T-cell (primary cell): ENCODE measurements at regions not wholly inside any gene's neighbourhood (a gene's known extent, or its start where the extent isn't known, plus 50 kb on each side); places are given as distances from the start of the nearest gene placed in this dataset.
"Not testable (repeated sequence)": the region's sequence is repeated elsewhere in the genome, so short reads cannot be mapped to it uniquely, and the experiment has no call there.

Experiments used
- ATAC-seq, 4 experiments: fragments of 200-7000 bp in 3 of 4; fragments of 150-1000 bp in 1 of 4; cut with Tn5 transposase; replicated peaks in 1 of 4; 1 replicate in 3 of 4; 2 replicates in 1 of 4; pipeline ENCODE4 v1.10.0; 2021; ENCODE audit warnings: moderate library complexity in 3 of 4, mild to moderate bottlenecking in 2 of 4, moderate number of reproducible peaks in 1 of 4
- CTCF ChIA-PET, 2 donors: fragments of 300-600 bp; sonication (Branson Sonifier 250); formaldehyde crosslinking; loops; one replicate each; lab custom pipeline; 2022; ENCODE audit warnings: antibody characterized with exemption in 2 of 2; lab: Charles Lee
- POLR2A ChIA-PET, 2 donors: fragments of 300-600 bp; sonication (Branson Sonifier 250); formaldehyde crosslinking; loops; one replicate each; lab custom pipeline; 2022; ENCODE audit warnings: antibody characterized with exemption in 2 of 2; lab: Charles Lee
- DNase-seq, 35 experiments: peaks; one replicate each; pipeline versions ENCODE4 v3.0.0 to v3.0.0-alpha.2; 2013 to 2023
- H3K27ac ChIP-seq: one replicate; pipeline ENCODE4 v1.5.1; 2013; ENCODE audit warnings: low read length
- H3K27me3 ChIP-seq, 2 experiments: replicated peaks in 1 of 2; 1 replicate in 1 of 2; 2 replicates in 1 of 2; pipeline versions ENCODE4 v1.6.1 to v1.7.0; 2013; ENCODE audit warnings: low read length in 1 of 2, mixed read lengths in 1 of 2; ENCODE audit not compliant: control insufficient read depth in 2 of 2, insufficient read depth in 2 of 2; ENCODE audit errors: extremely low read depth in 1 of 2
- H3K36me3 ChIP-seq, 2 donors: 1 replicate in 1 of 2; 2 replicates in 1 of 2; pipeline versions ENCODE4 v1.6.1 to v1.7.0; 2013; ENCODE audit warnings: low read length in 1 of 2; ENCODE audit not compliant: control insufficient read depth in 2 of 2, insufficient read depth in 1 of 2; ENCODE audit errors: extremely low read depth in 1 of 2
- H3K4me1 ChIP-seq, 2 experiments: 1 replicate in 1 of 2; 2 replicates in 1 of 2; pipeline versions ENCODE4 v1.6.1 to v1.7.0; 2013; ENCODE audit warnings: low read length in 2 of 2, mixed read lengths in 1 of 2; ENCODE audit not compliant: insufficient read depth in 2 of 2, control insufficient read depth in 1 of 2; ENCODE audit errors: extremely low read depth in 1 of 2
- H3K4me3 ChIP-seq, 2 donors: 1 replicate in 1 of 2; 2 replicates in 1 of 2; pipeline versions ENCODE4 v1.5.1 to v1.7.0; 2013; ENCODE audit warnings: mild to moderate bottlenecking in 2 of 2, low read length in 1 of 2, moderate library complexity in 1 of 2; ENCODE audit not compliant: control insufficient read depth in 1 of 2; ENCODE audit errors: extremely low read depth in 1 of 2
- H3K9me3 ChIP-seq: 2 replicates; pipeline ENCODE4 v1.7.0; 2013
- H3K27ac Mint-ChIP-seq, 2 donors: one replicate each; pipeline ENCODE4 v1.8.0; 2020 to 2021; ENCODE audit warnings: mild to moderate bottlenecking in 2 of 2, mixed read lengths in 2 of 2
- H3K27me3 Mint-ChIP-seq, 2 donors: one replicate each; pipeline ENCODE4 v1.8.0; 2021 to 2022; ENCODE audit warnings: mixed read lengths in 2 of 2
- H3K36me3 Mint-ChIP-seq: one replicate; pipeline ENCODE4 v1.8.0; 2021; ENCODE audit warnings: mixed read lengths
- H3K4me1 Mint-ChIP-seq, 3 donors: one replicate each; pipeline ENCODE4 v1.8.0; 2020 to 2022; ENCODE audit warnings: mixed read lengths in 3 of 3, mild to moderate bottlenecking in 1 of 3
- H3K4me3 Mint-ChIP-seq, 3 donors: one replicate each; pipeline ENCODE4 v1.8.0; 2020 to 2022; ENCODE audit warnings: mild to moderate bottlenecking in 3 of 3, mixed read lengths in 3 of 3, moderate library complexity in 3 of 3
- H3K9me3 Mint-ChIP-seq, 3 donors: one replicate each; pipeline ENCODE4 v1.8.0; 2020 to 2022; ENCODE audit warnings: mixed read lengths in 3 of 3
- WGBS: methylation state at CpG from one replicate; pipeline ENCODE4 v1.1.5; 2013; ENCODE audit warnings: missing lambda C conversion rate; ENCODE audit not compliant: insufficient coverage; 5-methylcytosine and 5-hydroxymethylcytosine counted together

- H3K27ac ChIP-seq = no peak overlapping the region
- H3K36me3 Mint-ChIP-seq = peaks cover 2% of the 10 kb centered on the region
- POLR2A ChIA-PET = no interaction called here
- DNase-seq (no peak), ATAC-seq (no peak)
- CTCF ChIA-PET = no interaction called here
- H3K4me1 ChIP-seq = no peaks in the 10 kb centered on the region
- H3K4me1 Mint-ChIP-seq = no peaks in the 10 kb centered on the region
- 92% methylated on average over 2 of the region's 4 CpGs for WGBS
- no peak overlapping the region for H3K4me3 Mint-ChIP-seq
- peaks cover 8 to 11% of the 10 kb centered on the region in 2 donors for H3K27me3 Mint-ChIP-seq
- no peaks in the 10 kb centered on the region for H3K27me3 ChIP-seq
- H3K4me3 ChIP-seq = no peak overlapping the region
- no peaks in the 10 kb centered on the region for H3K9me3 ChIP-seq
- H3K36me3 ChIP-seq = no peaks in the 10 kb centered on the region
- no peak overlapping the region for H3K27ac Mint-ChIP-seq
- H3K9me3 Mint-ChIP-seq = peaks cover 7 to 18% (median 8%) of the 10 kb centered on the region in 3 donors
These were observed 338.7 kb downstream of the ABCC12 start for GRCh38 chr16:47817048-47817447.

GRCh38 chr16:47816511-47816910 lies 339.3 kb downstream of the ABCC12 start:
- Mint-ChIP-seq H3K27ac (no peak overlapping the region), H3K4me3 (no peak overlapping the region), H3K4me1 (no peaks in the 10 kb centered on the region), H3K9me3 (peaks cover 8 to 22% (median 10%) of the 10 kb centered on the region in 3 donors), H3K36me3 (peaks cover 2% of the 10 kb centered on the region), H3K27me3 (peaks cover 8 to 11% of the 10 kb centered on the region in 2 donors)
- DNase-seq = no peak
- no peaks in the 10 kb centered on the region for H3K9me3 ChIP-seq
- H3K27me3 ChIP-seq = no peaks in the 10 kb centered on the region
- H3K4me3 ChIP-seq = no peak overlapping the region
- H3K4me1 ChIP-seq = no peaks in the 10 kb centered on the region
- no peak for ATAC-seq
- H3K27ac ChIP-seq = no peak overlapping the region
- CTCF ChIA-PET = no interaction called here
- POLR2A ChIA-PET = interaction anchor here in 1 of 2 donors (0.6 kb wide), 1 partner anchor 87 kb away, joined by 4 read pairs; no protein-coding TSS in a partner anchor
- no peaks in the 10 kb centered on the region for H3K36me3 ChIP-seq

- H3K9me3 ChIP-seq = no peaks in the 10 kb centered on the region
- ChIA-PET POLR2A (no interaction called here), CTCF (no interaction called here)
- DNase-seq (no peak), ATAC-seq (no peak)
- Mint-ChIP-seq H3K27me3 (peaks cover 8 to 11% of the 10 kb centered on the region in 2 donors), H3K27ac (no peak overlapping the region), H3K36me3 (peaks cover 2% of the 10 kb centered on the region), H3K4me3 (no peak overlapping the region), H3K9me3 (peaks cover 8 to 22% (median 13%) of the 10 kb centered on the region in 3 donors), H3K4me1 (no peaks in the 10 kb centered on the region)
- H3K27ac ChIP-seq = no peak overlapping the region
- no peaks in the 10 kb centered on the region for H3K4me1 ChIP-seq
- no peaks in the 10 kb centered on the region for H3K27me3 ChIP-seq
- no peak overlapping the region for H3K4me3 ChIP-seq
- H3K36me3 ChIP-seq = no peaks in the 10 kb centered on the region
These were observed 340.1 kb downstream of the ABCC12 start for GRCh38 chr16:47815655-47816054.

- H3K36me3 Mint-ChIP-seq, ATAC-seq, H3K4me1 ChIP-seq, H3K9me3 ChIP-seq, H3K4me1 Mint-ChIP-seq, POLR2A ChIA-PET, H3K27ac ChIP-seq, H3K27ac Mint-ChIP-seq, H3K27me3 ChIP-seq, DNase-seq, H3K36me3 ChIP-seq, H3K27me3 Mint-ChIP-seq, CTCF ChIA-PET, H3K4me3 ChIP-seq, H3K4me3 Mint-ChIP-seq: not testable (repeated sequence)
- 100% methylated on average over 1 of the region's 3 CpGs for WGBS
- peaks cover 8 to 25% (median 14%) of the 10 kb centered on the region in 3 donors for H3K9me3 Mint-ChIP-seq
These were observed 344.0 kb downstream of the ABCC12 start for GRCh38 chr16:47811758-47812157.

- peaks cover 0 to 2% of the 10 kb centered on the region in 2 donors for H3K27me3 Mint-ChIP-seq
- H3K36me3 Mint-ChIP-seq = no peaks in the 10 kb centered on the region
- ChIA-PET POLR2A (no interaction called here), CTCF (no interaction called here)
- H3K4me1 Mint-ChIP-seq = no peaks in the 10 kb centered on the region
- H3K4me3 Mint-ChIP-seq = no peak overlapping the region
- H3K4me3 ChIP-seq = no peak overlapping the region
- H3K4me1 ChIP-seq = no peaks in the 10 kb centered on the region
- H3K27me3 ChIP-seq = no peaks in the 10 kb centered on the region
- no peak for ATAC-seq
- WGBS = 78% methylated on average over 5 of the region's 10 CpGs
- no peak overlapping the region for H3K27ac Mint-ChIP-seq
- no peak overlapping the region for H3K27ac ChIP-seq
- no peaks in the 10 kb centered on the region for H3K36me3 ChIP-seq
- no peak for DNase-seq
- H3K9me3 ChIP-seq = no peaks in the 10 kb centered on the region
- H3K9me3 Mint-ChIP-seq = peaks cover 0 to 4% (median 4%) of the 10 kb centered on the region in 3 donors
These were observed 345.2 kb downstream of the PHKB start for GRCh38 chr16:47806309-47806847.

GRCh38 chr16:47787696-47788095 lies 326.6 kb downstream of the PHKB start:
- H3K36me3 Mint-ChIP-seq = no peaks in the 10 kb centered on the region
- H3K4me1 Mint-ChIP-seq = no peaks in the 10 kb centered on the region
- Histone ChIP-seq H3K4me1 (no peaks in the 10 kb centered on the region), H3K4me3 (no peak overlapping the region), H3K27ac (no peak overlapping the region), H3K27me3 (peaks cover 0 to 7% of the 10 kb centered on the region in 2 experiments), H3K9me3 (no peaks in the 10 kb centered on the region), H3K36me3 (no peaks in the 10 kb centered on the region)
- ATAC-seq = no peak
- peaks cover 3 to 9% of the 10 kb centered on the region in 2 donors for H3K27me3 Mint-ChIP-seq
- DNase-seq = no peak
- no CpG with 5 or more reads among the region's 3 CpGs for WGBS
- H3K27ac Mint-ChIP-seq = no peak overlapping the region
- ChIA-PET CTCF (no interaction called here), POLR2A (no interaction called here)
- no peak overlapping the region for H3K4me3 Mint-ChIP-seq
- H3K9me3 Mint-ChIP-seq = peaks cover 4 to 26% (median 12%) of the 10 kb centered on the region in 3 donors

GRCh38 chr16:47781673-47782072 lies 320.5 kb downstream of the PHKB start:
- Histone ChIP-seq H3K36me3 (no peaks in the 10 kb centered on the region), H3K4me3 (no peak overlapping the region), H3K27me3 (no peaks in the 10 kb centered on the region), H3K9me3 (no peaks in the 10 kb centered on the region), H3K4me1 (peaks cover 0 to 3% of the 10 kb centered on the region in 2 experiments), H3K27ac (no peak overlapping the region)
- Mint-ChIP-seq H3K4me1 (peaks cover 9 to 15% (median 12%) of the 10 kb centered on the region in 3 donors), H3K27ac (no peak overlapping the region), H3K27me3 (no peaks in the 10 kb centered on the region), H3K4me3 (no peak overlapping the region), H3K36me3 (no peaks in the 10 kb centered on the region), H3K9me3 (no peaks in the 10 kb centered on the region)
- no CpG with 5 or more reads among the region's 5 CpGs for WGBS
- ATAC-seq = no peak
- ChIA-PET POLR2A (no interaction called here), CTCF (no interaction called here)
- no peak for DNase-seq
